Body of pancreas (tissue), 4 donors: ENCODE measurements at regions not wholly inside any gene's neighbourhood (a gene's known extent, or its start where the extent isn't known, plus 50 kb on each side); places are given as distances from the start of the nearest gene placed in this dataset.
A peak's percentile ranks its signal among the peaks of the same experiment; 100 is the strongest.

ENCODE experiments used
- ATAC-seq: fragments of 150-250 bp; one replicate; pipeline ENCODE4 v1.9.1; 2016
- DNase-seq, 4 donors: peaks; one replicate each; pipeline ENCODE4 v3.0.0-alpha.2; 2019
- H3K27ac ChIP-seq, 4 donors: fragments of 200-600 bp; sonication (generic); 1 replicate in 3 of 4; 2 replicates in 1 of 4; pipeline versions ENCODE4 v1.5.1 to v1.6.1; 2016 to 2019; ENCODE audit warnings: mild to moderate bottlenecking in 1 of 4, mixed read lengths in 1 of 4, moderate library complexity in 1 of 4
- H3K27me3 ChIP-seq, 2 donors: fragments of 200-600 bp; sonication (generic); one replicate each; pipeline ENCODE4 v1.6.0; 2016; ENCODE audit warnings: mild to moderate bottlenecking in 1 of 2
- H3K36me3 ChIP-seq, 2 donors: fragments of 200-600 bp; sonication (generic); replicated peaks in 1 of 2; 2 replicates each; pipeline ENCODE4 v1.5.1; 2016; ENCODE audit warnings: low read depth in 2 of 2; ENCODE audit not compliant: insufficient read depth in 1 of 2
- H3K4me1 ChIP-seq: fragments of 200-600 bp; sonication (generic); one replicate; pipeline ENCODE4 v1.6.0; 2016
- H3K4me3 ChIP-seq, 2 donors: fragments of 200-600 bp; sonication (generic); 1 replicate in 1 of 2; 2 replicates in 1 of 2; pipeline ENCODE4 v1.5.1; 2016 to 2019
- H3K9me3 ChIP-seq, 3 donors: fragments of 200-600 bp; sonication (generic); 1 replicate in 2 of 3; 2 replicates in 1 of 3; pipeline ENCODE4 v1.5.1; 2016
- POLR2A ChIP-seq, 3 donors: fragments of 450-650 bp; IDR thresholded peaks; one replicate each; pipeline ENCODE4 v1.6.1; 2016; ENCODE audit warnings: antibody characterized with exemption in 3 of 3, mild to moderate bottlenecking in 2 of 3
- WGBS, 2 donors: methylation state at CpG; one replicate each; pipeline ENCODE4 v1.1.5; 2017; 5-methylcytosine and 5-hydroxymethylcytosine counted together
- intact Hi-C: fragments of 100-400 bp; cut with DNase I; formaldehyde crosslinking; loops from one replicate; pipeline ENCODE4 v1.15.1; 2023
- TF ChIP-seq, protein P1 (sequence below), 7 experiments: fragments of 450-650 bp in 4 of 7; fragments of 200-600 bp in 3 of 7; sonication (generic) in 3 of 7; IDR thresholded peaks; one replicate each; pipeline ENCODE4 v1.5.1; 2016 to 2019; ENCODE audit warnings: antibody characterized with exemption in 7 of 7

DNA sequence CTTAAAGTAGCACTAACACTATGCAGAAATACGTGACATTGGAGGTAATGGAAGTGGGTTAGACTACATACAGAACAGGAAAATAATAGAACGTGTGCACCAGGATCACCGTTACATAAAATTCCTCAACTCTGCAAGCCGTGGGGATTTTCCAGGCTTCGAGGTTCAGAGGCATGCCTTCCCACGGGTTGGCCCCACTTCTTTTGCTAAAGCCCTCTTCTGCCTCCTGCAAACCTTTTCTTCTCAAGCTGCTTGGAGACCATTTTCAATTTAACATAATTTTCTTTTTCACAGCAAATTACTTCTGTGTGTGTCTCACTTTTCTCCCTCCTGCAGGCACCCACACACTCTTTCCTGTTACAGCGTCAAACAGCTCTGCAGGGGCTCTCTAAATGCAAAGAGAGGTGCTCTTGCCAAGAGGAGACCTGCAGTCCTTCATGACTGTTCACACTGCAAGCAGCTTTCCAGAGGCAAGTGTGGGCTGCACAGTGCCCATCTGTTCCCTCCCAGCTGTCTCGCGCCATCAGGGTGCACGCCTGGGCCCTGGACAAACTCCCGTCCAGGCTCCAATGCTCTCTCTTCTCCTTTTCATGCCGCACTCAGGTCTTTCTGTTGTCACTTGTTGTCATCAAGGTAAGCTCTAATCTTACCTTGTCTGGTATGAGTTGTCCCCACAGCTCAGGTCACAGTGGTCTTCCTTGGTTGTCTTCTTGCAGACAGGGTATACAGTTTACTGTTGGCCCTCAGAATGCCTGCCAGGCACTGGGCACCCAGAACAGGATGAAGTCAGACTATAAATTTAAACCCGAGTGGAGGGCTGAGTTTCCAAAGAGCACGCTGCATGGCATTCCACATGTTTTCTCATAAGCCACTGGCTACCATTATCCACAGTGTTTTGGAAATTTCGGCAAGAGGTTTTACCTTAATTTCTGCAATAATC, 164.8 kb upstream of the GGTLC1 start:
- no peak overlapping the region for H3K4me3 ChIP-seq
- intact Hi-C loops = no loop called here
- no peak overlapping the region for H3K27ac ChIP-seq
- H3K9me3 ChIP-seq = peaks cover 0 to 4% (median 0%) of the 10 kb centered on the region in 3 donors
- no peak for ATAC-seq
- WGBS, 2 donors = 67 to 73% methylated on average over 15 of the region's 15 CpGs
- H3K4me1 ChIP-seq = no peaks in the 10 kb centered on the region
- no peaks in the 10 kb centered on the region for H3K27me3 ChIP-seq
- no peaks in the 10 kb centered on the region for H3K36me3 ChIP-seq
- DNase-seq = no peak
- TF ChIP-seq POLR2A (IDR thresholded peaks at IDR 0.05) = no peak
- TF ChIP-seq, protein P1, sequence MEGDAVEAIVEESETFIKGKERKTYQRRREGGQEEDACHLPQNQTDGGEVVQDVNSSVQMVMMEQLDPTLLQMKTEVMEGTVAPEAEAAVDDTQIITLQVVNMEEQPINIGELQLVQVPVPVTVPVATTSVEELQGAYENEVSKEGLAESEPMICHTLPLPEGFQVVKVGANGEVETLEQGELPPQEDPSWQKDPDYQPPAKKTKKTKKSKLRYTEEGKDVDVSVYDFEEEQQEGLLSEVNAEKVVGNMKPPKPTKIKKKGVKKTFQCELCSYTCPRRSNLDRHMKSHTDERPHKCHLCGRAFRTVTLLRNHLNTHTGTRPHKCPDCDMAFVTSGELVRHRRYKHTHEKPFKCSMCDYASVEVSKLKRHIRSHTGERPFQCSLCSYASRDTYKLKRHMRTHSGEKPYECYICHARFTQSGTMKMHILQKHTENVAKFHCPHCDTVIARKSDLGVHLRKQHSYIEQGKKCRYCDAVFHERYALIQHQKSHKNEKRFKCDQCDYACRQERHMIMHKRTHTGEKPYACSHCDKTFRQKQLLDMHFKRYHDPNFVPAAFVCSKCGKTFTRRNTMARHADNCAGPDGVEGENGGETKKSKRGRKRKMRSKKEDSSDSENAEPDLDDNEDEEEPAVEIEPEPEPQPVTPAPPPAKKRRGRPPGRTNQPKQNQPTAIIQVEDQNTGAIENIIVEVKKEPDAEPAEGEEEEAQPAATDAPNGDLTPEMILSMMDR (IDR thresholded peaks at IDR 0.05) = no peak

GRCh38 chr20:24151621-24152294, 163.2 kb upstream of the GGTLC1 start:
- DNase-seq = no peak
- TF ChIP-seq POLR2A (IDR thresholded peaks at IDR 0.05) = no peak
- TF ChIP-seq, protein P1 (IDR thresholded peaks at IDR 0.05) = no peak
- intact Hi-C loops = no loop called here
- H3K4me1 ChIP-seq = no peaks in the 10 kb centered on the region
- H3K9me3 ChIP-seq = peaks cover 0 to 4% (median 0%) of the 10 kb centered on the region in 3 donors
- H3K27me3 ChIP-seq = no peaks in the 10 kb centered on the region
- H3K27ac ChIP-seq = no peak overlapping the region
- H3K36me3 ChIP-seq = no peaks in the 10 kb centered on the region
- no peak overlapping the region for H3K4me3 ChIP-seq
- WGBS, 2 donors = 75 to 83% methylated on average over 6 of the region's 6 CpGs
- ATAC-seq = no peak

GRCh38 chr20:24150406-24150805, 161.8 kb upstream of the GGTLC1 start:
- WGBS, 2 donors = 73 to 83% methylated on average over 5 to 7 of the region's 7 CpGs
- TF ChIP-seq, protein P1 (IDR thresholded peaks at IDR 0.05) = no peak
- TF ChIP-seq POLR2A (IDR thresholded peaks at IDR 0.05) = no peak
- no peak overlapping the region for H3K27ac ChIP-seq
- peaks cover 7% of the 10 kb centered on the region for H3K4me1 ChIP-seq
- DNase-seq (no peak), ATAC-seq (no peak)
- H3K27me3 ChIP-seq = no peaks in the 10 kb centered on the region
- H3K4me3 ChIP-seq = no peak overlapping the region
- H3K9me3 ChIP-seq = peaks cover 0 to 4% (median 0%) of the 10 kb centered on the region in 3 donors
- intact Hi-C loops = no loop called here
- H3K36me3 ChIP-seq = no peaks in the 10 kb centered on the region

DNA sequence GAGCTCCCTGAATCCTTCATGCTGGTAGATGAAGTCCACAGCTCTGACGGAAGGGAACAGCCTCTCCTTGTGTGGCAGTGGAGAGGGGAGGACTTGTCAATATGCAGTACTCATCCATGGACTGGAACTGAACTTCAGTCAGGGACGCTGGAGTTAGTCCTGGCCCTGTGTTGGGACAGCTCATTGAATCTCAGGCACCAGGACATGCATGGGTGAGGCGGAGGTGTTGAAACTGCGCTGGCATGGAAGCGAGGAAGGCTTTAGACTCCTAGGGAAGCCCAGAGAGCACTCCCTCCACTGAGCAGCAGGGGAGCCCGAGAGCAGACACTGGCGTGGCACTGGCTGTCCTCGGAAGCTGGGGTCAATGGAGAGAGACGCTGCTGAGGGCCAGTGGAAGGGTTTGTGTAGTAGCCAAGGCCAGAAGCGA, 161.3 kb upstream of the GGTLC1 start:
- Histone ChIP-seq H3K27ac (no peak overlapping the region), H3K36me3 (no peaks in the 10 kb centered on the region), H3K4me1 (peaks cover 7% of the 10 kb centered on the region), H3K9me3 (peaks cover 0 to 4% (median 0%) of the 10 kb centered on the region in 3 donors), H3K27me3 (no peaks in the 10 kb centered on the region), H3K4me3 (no peak overlapping the region)
- ATAC-seq (peak; percentile 56), DNase-seq (peak; percentile 28 to 58 (median 37))
- 31 to 56% methylated on average over 10 of the region's 10 CpGs for WGBS, 2 donors
- TF ChIP-seq, protein P1 (IDR thresholded peaks at IDR 0.05) = peak; percentile 23 to 49 (median 41)
- TF ChIP-seq POLR2A (IDR thresholded peaks at IDR 0.05) = no peak
- intact Hi-C loops = no loop called here
